ENCODE measurements at regions not wholly inside any gene's neighbourhood (a gene's known extent, or its start where the extent isn't known, plus 50 kb on each side); places are given as distances from the start of the nearest gene placed in this dataset.
"Not testable (repeated sequence)": the region's sequence is repeated elsewhere in the genome, so short reads cannot be mapped to it uniquely, and the experiment has no call there.

- H3K36me3 Mint-ChIP-seq (ENCODE audit: low read depth) = no peaks in the 10 kb centered on the region
These were observed 205.4 kb downstream of the MBL2 start for GRCh38 chr10:52567247-52567580.

GRCh38 chr10:52568309-52568708, 204.3 kb downstream of the MBL2 start:
- H3K4me3 Mint-ChIP-seq = no peak overlapping the region
- ATAC-seq = no peak
- ChIA-PET CTCF (no interaction called here), POLR2A (no interaction called here)
- no peaks in the 10 kb centered on the region for H3K27me3 Mint-ChIP-seq (ENCODE audit: low read depth)
- H3K36me3 Mint-ChIP-seq (ENCODE audit: low read depth) = no peaks in the 10 kb centered on the region
- H3K4me1 Mint-ChIP-seq (ENCODE audit: low read depth) = no peaks in the 10 kb centered on the region
- no peaks in the 10 kb centered on the region for H3K9me3 Mint-ChIP-seq (ENCODE audit: insufficient read depth)
- no peak overlapping the region for H3K27ac Mint-ChIP-seq
- DNase-seq = no peak

More at GRCh38 chr10:52567247-52567580, 205.4 kb downstream of the MBL2 start:
- DNase-seq = no peak
- Mint-ChIP-seq H3K27ac (no peak overlapping the region), H3K4me3 (no peak overlapping the region), H3K9me3 (ENCODE audit: insufficient read depth) (no peaks in the 10 kb centered on the region), H3K27me3 (ENCODE audit: low read depth) (no peaks in the 10 kb centered on the region), H3K4me1 (ENCODE audit: low read depth) (no peaks in the 10 kb centered on the region)
- ChIA-PET POLR2A (no interaction called here), CTCF (interaction anchor here (1.6 kb wide), 1 partner anchor 260 kb away, joined by 6 read pairs; no protein-coding TSS in a partner anchor)
- ATAC-seq = no peak

- no peak for ATAC-seq
- ChIA-PET POLR2A (no interaction called here), CTCF (no interaction called here)
- no peaks in the 10 kb centered on the region for H3K36me3 Mint-ChIP-seq (ENCODE audit: low read depth)
- no peak for DNase-seq
- no peak overlapping the region for H3K27ac Mint-ChIP-seq
- H3K4me1 Mint-ChIP-seq (ENCODE audit: low read depth) = no peaks in the 10 kb centered on the region
- no peaks in the 10 kb centered on the region for H3K27me3 Mint-ChIP-seq (ENCODE audit: low read depth)
- no peaks in the 10 kb centered on the region for H3K9me3 Mint-ChIP-seq (ENCODE audit: insufficient read depth)
- H3K4me3 Mint-ChIP-seq = no peak overlapping the region
These were observed 202.1 kb downstream of the MBL2 start for GRCh38 chr10:52570490-52570889.

GRCh38 chr10:52571018-52571417, 201.6 kb downstream of the MBL2 start:
- POLR2A ChIA-PET = no interaction called here
- ATAC-seq = no peak
- Mint-ChIP-seq H3K9me3 (ENCODE audit: insufficient read depth) (no peaks in the 10 kb centered on the region), H3K36me3 (ENCODE audit: low read depth) (no peaks in the 10 kb centered on the region), H3K4me1 (ENCODE audit: low read depth) (no peaks in the 10 kb centered on the region), H3K27me3 (ENCODE audit: low read depth) (no peaks in the 10 kb centered on the region), H3K4me3 (no peak overlapping the region), H3K27ac (no peak overlapping the region)
- no peak for DNase-seq
- CTCF ChIA-PET = no interaction called here

GRCh38 chr10:52571516-52572182, 200.9 kb downstream of the MBL2 start:
- ChIA-PET POLR2A (no interaction called here), CTCF (no interaction called here)
- Mint-ChIP-seq H3K9me3 (ENCODE audit: insufficient read depth) (no peaks in the 10 kb centered on the region), H3K4me3 (no peak overlapping the region), H3K4me1 (ENCODE audit: low read depth) (no peaks in the 10 kb centered on the region), H3K27me3 (ENCODE audit: low read depth) (no peaks in the 10 kb centered on the region), H3K27ac (no peak overlapping the region), H3K36me3 (ENCODE audit: low read depth) (no peaks in the 10 kb centered on the region)
- DNase-seq (no peak), ATAC-seq (no peak)

- Mint-ChIP-seq H3K9me3 (ENCODE audit: insufficient read depth) (no peaks in the 10 kb centered on the region), H3K27me3 (ENCODE audit: low read depth) (no peaks in the 10 kb centered on the region), H3K27ac (no peak overlapping the region), H3K4me3 (no peak overlapping the region), H3K36me3 (ENCODE audit: low read depth) (no peaks in the 10 kb centered on the region), H3K4me1 (ENCODE audit: low read depth) (no peaks in the 10 kb centered on the region)
- ChIA-PET CTCF (no interaction called here), POLR2A (no interaction called here)
- DNase-seq (no peak), ATAC-seq (no peak)
These were observed 199.2 kb downstream of the MBL2 start for GRCh38 chr10:52573347-52573746.

GRCh38 chr10:52574697-52575096, 197.9 kb downstream of the MBL2 start:
- Mint-ChIP-seq H3K36me3 (ENCODE audit: low read depth) (no peaks in the 10 kb centered on the region), H3K27ac (no peak overlapping the region), H3K4me3 (no peak overlapping the region), H3K4me1 (ENCODE audit: low read depth) (no peaks in the 10 kb centered on the region), H3K27me3 (ENCODE audit: low read depth) (no peaks in the 10 kb centered on the region), H3K9me3 (ENCODE audit: insufficient read depth) (peaks cover 6% of the 10 kb centered on the region)
- ChIA-PET CTCF (no interaction called here), POLR2A (no interaction called here)
- DNase-seq = no peak
- ATAC-seq = no peak

- H3K9me3 Mint-ChIP-seq (ENCODE audit: insufficient read depth) = peaks cover 9% of the 10 kb centered on the region
- DNase-seq = no peak
- CTCF ChIA-PET = no interaction called here
These were observed 195.5 kb downstream of the MBL2 start for GRCh38 chr10:52577047-52577446.

GRCh38 chr10:52578871-52579405, 193.6 kb downstream of the MBL2 start:
- no peaks in the 10 kb centered on the region for H3K27me3 Mint-ChIP-seq (ENCODE audit: low read depth)
- H3K27ac Mint-ChIP-seq = no peak overlapping the region
- peaks cover 9% of the 10 kb centered on the region for H3K9me3 Mint-ChIP-seq (ENCODE audit: insufficient read depth)
- H3K4me1 Mint-ChIP-seq (ENCODE audit: low read depth) = no peaks in the 10 kb centered on the region
- ATAC-seq = no peak
- no peak for DNase-seq
- H3K36me3 Mint-ChIP-seq (ENCODE audit: low read depth) = no peaks in the 10 kb centered on the region
- CTCF ChIA-PET = no interaction called here
- POLR2A ChIA-PET = no interaction called here
- H3K4me3 Mint-ChIP-seq = no peak overlapping the region

More at GRCh38 chr10:52577047-52577446, 195.5 kb downstream of the MBL2 start:
- no peak overlapping the region for H3K4me3 Mint-ChIP-seq
- H3K36me3 Mint-ChIP-seq (ENCODE audit: low read depth) = no peaks in the 10 kb centered on the region
- no peaks in the 10 kb centered on the region for H3K27me3 Mint-ChIP-seq (ENCODE audit: low read depth)
- H3K27ac Mint-ChIP-seq = no peak overlapping the region
- H3K4me1 Mint-ChIP-seq (ENCODE audit: low read depth) = no peaks in the 10 kb centered on the region
- no peak for ATAC-seq
- POLR2A ChIA-PET = no interaction called here

GRCh38 chr10:52581636-52582035, 190.9 kb downstream of the MBL2 start:
- H3K4me1 Mint-ChIP-seq (ENCODE audit: low read depth); H3K27ac Mint-ChIP-seq; ATAC-seq; CTCF ChIA-PET; POLR2A ChIA-PET; H3K4me3 Mint-ChIP-seq; DNase-seq; H3K27me3 Mint-ChIP-seq (ENCODE audit: low read depth); H3K36me3 Mint-ChIP-seq (ENCODE audit: low read depth): not testable (repeated sequence)
- peaks cover 24% of the 10 kb centered on the region for H3K9me3 Mint-ChIP-seq (ENCODE audit: insufficient read depth)

- Mint-ChIP-seq H3K4me1 (ENCODE audit: low read depth) (no peaks in the 10 kb centered on the region), H3K4me3 (no peak overlapping the region), H3K36me3 (ENCODE audit: low read depth) (no peaks in the 10 kb centered on the region), H3K27ac (no peak overlapping the region), H3K27me3 (ENCODE audit: low read depth) (no peaks in the 10 kb centered on the region), H3K9me3 (ENCODE audit: insufficient read depth) (peaks cover 36% of the 10 kb centered on the region)
- CTCF ChIA-PET = no interaction called here
- no peak for ATAC-seq
- no peak for DNase-seq
- POLR2A ChIA-PET = no interaction called here
These were observed 189.2 kb downstream of the MBL2 start for GRCh38 chr10:52583336-52583735.

GRCh38 chr10:52586710-52587109, 185.9 kb downstream of the MBL2 start:
- Mint-ChIP-seq H3K4me1 (ENCODE audit: low read depth) (no peaks in the 10 kb centered on the region), H3K4me3 (no peak overlapping the region), H3K27me3 (ENCODE audit: low read depth) (no peaks in the 10 kb centered on the region), H3K36me3 (ENCODE audit: low read depth) (no peaks in the 10 kb centered on the region), H3K27ac (no peak overlapping the region), H3K9me3 (ENCODE audit: insufficient read depth) (peaks cover 27% of the 10 kb centered on the region)
- ChIA-PET CTCF (no interaction called here), POLR2A (no interaction called here)
- no peak for ATAC-seq
- DNase-seq = no peak

GRCh38 chr10:52597189-52597863, 175.3 kb downstream of the MBL2 start:
- CTCF ChIA-PET = no interaction called here
- no peak for DNase-seq
- Mint-ChIP-seq H3K27ac (no peak overlapping the region), H3K4me1 (ENCODE audit: low read depth) (no peaks in the 10 kb centered on the region), H3K27me3 (ENCODE audit: low read depth) (no peaks in the 10 kb centered on the region), H3K36me3 (ENCODE audit: low read depth) (no peaks in the 10 kb centered on the region), H3K4me3 (no peak overlapping the region), H3K9me3 (ENCODE audit: insufficient read depth) (no peaks in the 10 kb centered on the region)
- POLR2A ChIA-PET = no interaction called here
- no peak for ATAC-seq
